Mesendoderm (in vitro differentiated cells): ENCODE measurements at regions not wholly inside any gene's neighbourhood (a gene's known extent, or its start where the extent isn't known, plus 50 kb on each side); places are given as distances from the start of the nearest gene placed in this dataset.

Experiments used
- DNase-seq: peaks from one replicate; pipeline ENCODE4 v3.0.0; 2013
- H2AK5ac ChIP-seq: 2 replicates; pipeline ENCODE4 v1.6.1; 2013; ENCODE audit warnings: low read length, inconsistent platforms
- H2BK120ac ChIP-seq: 2 replicates; pipeline ENCODE4 v1.6.1; 2013; ENCODE audit warnings: low read depth, mild to moderate bottlenecking, low read length, moderate library complexity, mixed read lengths
- H2BK15ac ChIP-seq: replicated peaks from 2 replicates; pipeline ENCODE4 v1.6.1; 2013; ENCODE audit warnings: low read depth, mild to moderate bottlenecking, moderate library complexity
- H2BK5ac ChIP-seq: 2 replicates; pipeline ENCODE4 v1.6.1; 2013; ENCODE audit warnings: low read length, inconsistent platforms
- H3K18ac ChIP-seq: 2 replicates; pipeline ENCODE4 v1.6.1; 2013; ENCODE audit warnings: mild to moderate bottlenecking, low read length, mixed read lengths
- H3K23ac ChIP-seq: one replicate; pipeline ENCODE4 v1.6.1; 2013; ENCODE audit warnings: low read length
- H3K27ac ChIP-seq: 2 replicates; pipeline ENCODE4 v1.5.1; 2013; ENCODE audit warnings: low read depth, mild to moderate bottlenecking, inconsistent platforms, low read length, moderate library complexity
- H3K27me3 ChIP-seq: 2 replicates; pipeline ENCODE4 v1.6.1; 2013; ENCODE audit warnings: low read length, control low read depth, mild to moderate bottlenecking, inconsistent platforms; ENCODE audit not compliant: insufficient read depth, poor library complexity
- H3K36me3 ChIP-seq: 2 replicates; pipeline ENCODE4 v1.6.1; 2013; ENCODE audit warnings: low read length, inconsistent platforms; ENCODE audit not compliant: control insufficient read depth, insufficient read depth
- H3K4ac ChIP-seq: one replicate; pipeline ENCODE4 v1.6.1; 2013; ENCODE audit warnings: low read depth, mild to moderate bottlenecking, low read length, moderate library complexity
- H3K4me1 ChIP-seq: 2 replicates; pipeline ENCODE4 v1.6.1; 2013; ENCODE audit warnings: low read depth, low read length, inconsistent platforms; ENCODE audit not compliant: control insufficient read depth
- H3K4me2 ChIP-seq: 2 replicates; pipeline ENCODE4 v1.6.1; 2013; ENCODE audit warnings: low read length
- H3K4me3 ChIP-seq: 2 replicates; pipeline ENCODE4 v1.5.1; 2013; ENCODE audit warnings: mild to moderate bottlenecking, low read length
- H3K56ac ChIP-seq: one replicate; pipeline ENCODE4 v1.6.1; 2013; ENCODE audit warnings: low read length
- H3K79me1 ChIP-seq: 2 replicates; pipeline ENCODE4 v1.6.1; 2013; ENCODE audit warnings: low read length, inconsistent platforms
- H3K79me2 ChIP-seq: 2 replicates; pipeline ENCODE4 v1.6.1; 2013; ENCODE audit warnings: mild to moderate bottlenecking, low read length; ENCODE audit not compliant: control insufficient read depth, insufficient read depth
- H3K9ac ChIP-seq: 2 replicates; pipeline ENCODE4 v1.6.1; 2013; ENCODE audit warnings: low read length, inconsistent platforms
- H4K5ac ChIP-seq: one replicate; pipeline ENCODE4 v1.6.1; 2013; ENCODE audit warnings: low read length
- H4K8ac ChIP-seq: one replicate; pipeline ENCODE4 v1.6.1; 2013; ENCODE audit warnings: low read depth, mild to moderate bottlenecking, control low read depth, low read length, moderate library complexity
- WGBS: extraction: QIAGEN DNeasy Blood & Tissue Kit; methylation state at CpG from one replicate; pipeline ENCODE4 v1.1.7; 2013; ENCODE audit warnings: low lambda C conversion rate, missing lambda C conversion rate; ENCODE audit not compliant: insufficient coverage; ENCODE audit errors: extremely low coverage; 5-methylcytosine and 5-hydroxymethylcytosine counted together

GRCh38 chr2:144085016-144085415, 434.9 kb downstream of the ZEB2 start:
- no peak overlapping the region for H2AK5ac ChIP-seq

GRCh38 chr2:144084114-144084661, 435.7 kb downstream of the ZEB2 start:
- Histone ChIP-seq H2BK15ac (no peak overlapping the region), H3K27ac (no peak overlapping the region), H3K9ac (no peak overlapping the region), H2BK120ac (no peak overlapping the region), H3K23ac (no peak overlapping the region), H2AK5ac (no peak overlapping the region), H4K8ac (no peak overlapping the region), H3K4me3 (no peak overlapping the region), H3K4ac (no peak overlapping the region), H2BK5ac (no peak overlapping the region), H4K5ac (no peak overlapping the region), H3K56ac (no peak overlapping the region), H3K18ac (no peak overlapping the region), H3K4me1 (no peaks in the 10 kb centered on the region), H3K79me2 (no peaks in the 10 kb centered on the region), H3K4me2 (no peak overlapping the region), H3K27me3 (no peaks in the 10 kb centered on the region), H3K36me3 (no peaks in the 10 kb centered on the region), H3K79me1 (no peaks in the 10 kb centered on the region)
- DNase-seq, result no peak
- WGBS, result no CpG with 5 or more reads among the region's 2 CpGs

More at GRCh38 chr2:144085016-144085415, 434.9 kb downstream of the ZEB2 start:
- Histone ChIP-seq H3K4ac (no peak overlapping the region), H3K79me2 (no peaks in the 10 kb centered on the region), H4K8ac (no peak overlapping the region), H3K79me1 (no peaks in the 10 kb centered on the region), H2BK5ac (no peak overlapping the region), H3K9ac (no peak overlapping the region), H2BK15ac (no peak overlapping the region), H3K23ac (no peak overlapping the region), H3K27ac (no peak overlapping the region), H3K36me3 (no peaks in the 10 kb centered on the region), H3K4me1 (no peaks in the 10 kb centered on the region), H3K4me2 (no peak overlapping the region), H3K27me3 (no peaks in the 10 kb centered on the region), H3K56ac (no peak overlapping the region), H3K4me3 (no peak overlapping the region), H2BK120ac (no peak overlapping the region), H4K5ac (no peak overlapping the region), H3K18ac (no peak overlapping the region)
- WGBS, result no CpG with 5 or more reads among the region's 3 CpGs
- DNase-seq, result no peak

- no peak overlapping the region for H3K4me3 ChIP-seq
- WGBS, result no CpG with 5 or more reads among the region's 1 CpG
- no peak overlapping the region for H2BK120ac ChIP-seq
- no peaks in the 10 kb centered on the region for H3K36me3 ChIP-seq
- no peak overlapping the region for H3K27ac ChIP-seq
- H3K18ac ChIP-seq, result no peak overlapping the region
- no peaks in the 10 kb centered on the region for H3K4me1 ChIP-seq
- H4K5ac ChIP-seq, result no peak overlapping the region
- no peak overlapping the region for H4K8ac ChIP-seq
- H3K56ac ChIP-seq, result no peak overlapping the region
- H3K4me2 ChIP-seq, result no peak overlapping the region
- no peak overlapping the region for H3K23ac ChIP-seq
- no peak overlapping the region for H2BK5ac ChIP-seq
- no peak overlapping the region for H3K4ac ChIP-seq
- no peaks in the 10 kb centered on the region for H3K79me1 ChIP-seq
- DNase-seq, result no peak
- no peak overlapping the region for H3K9ac ChIP-seq
- no peak overlapping the region for H2AK5ac ChIP-seq
- no peaks in the 10 kb centered on the region for H3K27me3 ChIP-seq
- no peak overlapping the region for H2BK15ac ChIP-seq
- no peaks in the 10 kb centered on the region for H3K79me2 ChIP-seq
Observed at GRCh38 chr2:144083211-144083610, 436.7 kb downstream of the ZEB2 start.

GRCh38 chr2:144082777-144083176, 437.1 kb downstream of the ZEB2 start:
- H3K4me2 ChIP-seq, result no peak overlapping the region
- H3K4me3 ChIP-seq, result no peak overlapping the region
- H3K27ac ChIP-seq, result no peak overlapping the region
- no peak overlapping the region for H3K4ac ChIP-seq
- no peak overlapping the region for H4K8ac ChIP-seq
- no peak overlapping the region for H2AK5ac ChIP-seq
- no peaks in the 10 kb centered on the region for H3K27me3 ChIP-seq
- no peaks in the 10 kb centered on the region for H3K79me2 ChIP-seq
- H2BK120ac ChIP-seq, result no peak overlapping the region
- H3K18ac ChIP-seq, result no peak overlapping the region
- H3K4me1 ChIP-seq, result no peaks in the 10 kb centered on the region
- H3K36me3 ChIP-seq, result no peaks in the 10 kb centered on the region
- H3K9ac ChIP-seq, result no peak overlapping the region
- H3K23ac ChIP-seq, result no peak overlapping the region
- H2BK15ac ChIP-seq, result no peak overlapping the region
- no peak overlapping the region for H4K5ac ChIP-seq
- no peak for DNase-seq
- H2BK5ac ChIP-seq, result no peak overlapping the region
- WGBS, result no CpG with 5 or more reads among the region's 3 CpGs
- H3K56ac ChIP-seq, result no peak overlapping the region
- no peaks in the 10 kb centered on the region for H3K79me1 ChIP-seq

- Histone ChIP-seq H3K4ac (no peak overlapping the region), H3K23ac (no peak overlapping the region), H3K79me2 (no peaks in the 10 kb centered on the region), H3K27ac (no peak overlapping the region), H3K4me1 (no peaks in the 10 kb centered on the region), H2BK15ac (peak overlapping the region; percentile 57), H3K79me1 (no peaks in the 10 kb centered on the region), H3K36me3 (no peaks in the 10 kb centered on the region), H4K8ac (no peak overlapping the region), H2BK5ac (no peak overlapping the region), H4K5ac (no peak overlapping the region), H3K18ac (no peak overlapping the region), H2BK120ac (no peak overlapping the region), H3K4me2 (no peak overlapping the region), H3K4me3 (no peak overlapping the region), H3K27me3 (no peaks in the 10 kb centered on the region), H2AK5ac (no peak overlapping the region), H3K9ac (no peak overlapping the region), H3K56ac (no peak overlapping the region)
- no peak for DNase-seq
Observed at GRCh38 chr2:144082327-144082726, 437.6 kb downstream of the ZEB2 start.

- Histone ChIP-seq H2AK5ac (no peak overlapping the region), H3K4me2 (no peak overlapping the region), H3K27ac (no peak overlapping the region), H3K79me2 (no peaks in the 10 kb centered on the region), H3K36me3 (no peaks in the 10 kb centered on the region), H3K4me3 (no peak overlapping the region), H3K4me1 (no peaks in the 10 kb centered on the region), H3K27me3 (no peaks in the 10 kb centered on the region), H2BK5ac (no peak overlapping the region), H3K56ac (no peak overlapping the region), H4K8ac (no peak overlapping the region), H3K23ac (no peak overlapping the region), H2BK15ac (no peak overlapping the region), H3K4ac (no peak overlapping the region), H3K79me1 (no peaks in the 10 kb centered on the region), H3K18ac (no peak overlapping the region), H2BK120ac (no peak overlapping the region), H3K9ac (no peak overlapping the region), H4K5ac (no peak overlapping the region)
- DNase-seq, result no peak
- WGBS, result no CpG with 5 or more reads among the region's 2 CpGs
Observed at GRCh38 chr2:144081272-144081671, 438.6 kb downstream of the ZEB2 start.
